IMR-90 (cell line): ENCODE measurements at regions not wholly inside any gene's neighbourhood (a gene's known extent, or its start where the extent isn't known, plus 50 kb on each side); places are given as distances from the start of the nearest gene placed in this dataset.

Experiments
- ATAC-seq: fragments of 200-7000 bp; cut with Tn5 transposase; 2 replicates; pipeline ENCODE4 v1.9.1; 2020; ENCODE audit warnings: low read depth, mild to moderate bottlenecking, moderate library complexity
- BruUV-seq: library from RNA; stranded (reverse); fragments of 400-500 nt; replicated peaks from 2 replicates; lab custom pipeline; 2021; lab: Mats Ljungman, UMichigan
- CTCF ChIA-PET: fragments of 300-600 bp; formaldehyde crosslinking; extraction: SDS; loops from one replicate; lab custom pipeline; 2021; ENCODE audit warnings: antibody characterized with exemption; lab: Yijun Ruan, JAX
- POLR2A ChIA-PET: fragments of 300-600 bp; sonication (Branson Sonifier 250); formaldehyde crosslinking; loops from one replicate; lab custom pipeline; 2022; ENCODE audit warnings: antibody characterized with exemption; ENCODE audit not compliant: unreplicated experiment; lab: Charles Lee
- DNase-seq: peaks from one replicate; pipeline ENCODE4 v3.0.0; 2013
- H2AFZ ChIP-seq: replicated peaks from 2 replicates; pipeline ENCODE3; 2013; ENCODE audit warnings: low read length, mild to moderate bottlenecking; ENCODE audit not compliant: poor library complexity
- H2AK5ac ChIP-seq: 2 replicates; pipeline ENCODE4 v1.6.1; 2013; ENCODE audit warnings: low read depth, low read length, inconsistent platforms
- H2AK9ac ChIP-seq: replicated peaks from 2 replicates; pipeline ENCODE3; 2013; ENCODE audit warnings: mild to moderate bottlenecking, low read depth, low read length, moderate library complexity; ENCODE audit not compliant: poor library complexity
- H2BK120ac ChIP-seq: 2 replicates; pipeline ENCODE4 v1.6.1; 2013; ENCODE audit warnings: low read depth, low read length, inconsistent platforms
- H2BK15ac ChIP-seq: 3 replicates; pipeline ENCODE4 v1.6.1; 2013; ENCODE audit warnings: low read depth, low read length, inconsistent platforms
- H2BK20ac ChIP-seq: 2 replicates; pipeline ENCODE4 v1.6.1; 2013; ENCODE audit warnings: low read depth, mild to moderate bottlenecking, inconsistent platforms, low read length, moderate library complexity
- H2BK5ac ChIP-seq: 2 replicates; pipeline ENCODE4 v1.6.1; 2013; ENCODE audit warnings: mild to moderate bottlenecking, low read depth, low read length, inconsistent platforms; ENCODE audit not compliant: poor library complexity, severe bottlenecking
- H3K14ac ChIP-seq: replicated peaks from 2 replicates; pipeline ENCODE4 v1.6.1; 2013; ENCODE audit warnings: low read depth, low read length, inconsistent platforms
- H3K18ac ChIP-seq: 2 replicates; pipeline ENCODE4 v1.6.1; 2013; ENCODE audit warnings: low read depth, low read length, control low read depth
- H3K23ac ChIP-seq: 2 replicates; pipeline ENCODE4 v1.6.1; 2013; ENCODE audit warnings: low read depth, low read length, inconsistent platforms
- H3K27ac ChIP-seq: 2 replicates; pipeline ENCODE4 v1.5.1; 2013; ENCODE audit warnings: mild to moderate bottlenecking, control low read depth, low read length; ENCODE audit not compliant: insufficient read depth
- H3K27me3 ChIP-seq: 2 replicates; pipeline ENCODE4 v1.6.1; 2013; ENCODE audit warnings: low read length; ENCODE audit not compliant: control insufficient read depth, insufficient read depth
- H3K36me3 ChIP-seq: 2 replicates; pipeline ENCODE4 v1.6.1; 2013; ENCODE audit warnings: low read length, mixed read lengths; ENCODE audit not compliant: control insufficient read depth, insufficient read depth
- H3K4ac ChIP-seq: 2 replicates; pipeline ENCODE4 v1.6.1; 2013; ENCODE audit warnings: low read depth, low read length, inconsistent platforms
- H3K4me1 ChIP-seq: 2 replicates; pipeline ENCODE4 v1.6.1; 2013; ENCODE audit warnings: low read length, mixed read lengths; ENCODE audit not compliant: control insufficient read depth, insufficient read depth
- H3K4me2 ChIP-seq: 2 replicates; pipeline ENCODE4 v1.6.1; 2013; ENCODE audit warnings: low read depth, mild to moderate bottlenecking, control low read depth, low read length, moderate library complexity
- H3K4me3 ChIP-seq: 2 replicates; pipeline ENCODE4 v1.5.1; 2013; ENCODE audit warnings: low read depth, mild to moderate bottlenecking, control low read depth, low read length, moderate library complexity; ENCODE audit not compliant: insufficient read depth
- H3K56ac ChIP-seq: 2 replicates; pipeline ENCODE4 v1.6.1; 2013; ENCODE audit warnings: low read length, inconsistent platforms; ENCODE audit not compliant: insufficient read depth; ENCODE audit errors: extremely low read depth
- H3K79me1 ChIP-seq, 2 experiments: 2 replicates each; pipeline ENCODE4 v1.6.1; 2013; ENCODE audit warnings: low read length in 2 of 2, inconsistent platforms in 1 of 2, low read depth in 1 of 2
- H3K9ac ChIP-seq: 2 replicates; pipeline ENCODE4 v1.6.1; 2013; ENCODE audit warnings: low read depth, low read length, control low read depth
- H3K9me1 ChIP-seq: 2 replicates; pipeline ENCODE4 v1.6.1; 2013; ENCODE audit warnings: low read length, inconsistent platforms; ENCODE audit not compliant: insufficient read depth
- H3K9me3 ChIP-seq: 2 replicates; pipeline ENCODE4 v1.6.1; 2013; ENCODE audit warnings: low read length; ENCODE audit not compliant: control insufficient read depth, insufficient read depth
- H4K20me1 ChIP-seq: 2 replicates; pipeline ENCODE4 v1.6.1; 2013; ENCODE audit warnings: low read length, inconsistent platforms; ENCODE audit not compliant: insufficient read depth
- H4K5ac ChIP-seq: 2 replicates; pipeline ENCODE4 v1.6.1; 2013; ENCODE audit warnings: mild to moderate bottlenecking, low read depth, low read length, control low read depth
- H4K8ac ChIP-seq, 2 experiments: 2 replicates each; pipeline ENCODE4 v1.6.1; 2013; ENCODE audit warnings: low read depth in 2 of 2, low read length in 2 of 2, control low read depth in 1 of 2, inconsistent platforms in 1 of 2
- H4K91ac ChIP-seq: 2 replicates; pipeline ENCODE4 v1.6.1; 2013; ENCODE audit warnings: low read depth, low read length, inconsistent platforms; ENCODE audit not compliant: insufficient read depth
- BHLHE40 ChIP-seq: fragments of 150-350 bp; IDR thresholded peaks from 2 replicates; pipeline ENCODE4 v1.6.1; 2016; ENCODE audit warnings: mild to moderate bottlenecking, low read depth, low read length
- CEBPB ChIP-seq: IDR thresholded peaks from 2 replicates; pipeline ENCODE4 v1.6.1; 2012; ENCODE audit warnings: low read depth, low read length, improper control_type of control experiment
- ELK1 ChIP-seq: fragments of 150-350 bp; IDR thresholded peaks from 2 replicates; pipeline ENCODE4 v1.6.1; 2016; ENCODE audit warnings: low read depth, mild to moderate bottlenecking, low read length, moderate library complexity, borderline replicate concordance
- MAFK ChIP-seq: IDR thresholded peaks from 2 replicates; pipeline ENCODE4 v1.6.1; 2012; ENCODE audit warnings: low read depth, low read length, improper control_type of control experiment
- MAZ ChIP-seq: IDR thresholded peaks from 2 replicates; pipeline ENCODE4 v1.6.1; 2012; ENCODE audit warnings: low read depth, mild to moderate bottlenecking, low read length, improper control_type of control experiment, moderate library complexity, borderline replicate concordance
- MXI1 ChIP-seq: IDR thresholded peaks from 2 replicates; pipeline ENCODE4 v1.6.1; 2012; ENCODE audit warnings: low read depth, mild to moderate bottlenecking, low read length, moderate library complexity, borderline replicate concordance
- NFE2L2 ChIP-seq: fragments of 150-350 bp; IDR thresholded peaks from 2 replicates; pipeline ENCODE4 v1.6.1; 2016; ENCODE audit warnings: low read depth, mild to moderate bottlenecking, low read length
- RFX5 ChIP-seq: IDR thresholded peaks from 2 replicates; pipeline ENCODE4 v1.8.0; 2012; ENCODE audit warnings: low read depth, mild to moderate bottlenecking, low read length, moderate library complexity
- SMC3 ChIP-seq: fragments of 150-350 bp; IDR thresholded peaks from 2 replicates; pipeline ENCODE4 v1.6.1; 2016; ENCODE audit warnings: low read depth, mild to moderate bottlenecking, antibody characterized with exemption, low read length, moderate library complexity
- WGBS, 2 experiments: methylation state at CpG; one replicate each; pipeline versions ENCODE4 v1.1.5 to v1.1.7; 2013; ENCODE audit warnings: missing lambda C conversion rate in 2 of 2; ENCODE audit not compliant: insufficient read length in 1 of 2; ENCODE audit errors: extremely low coverage in 2 of 2; 5-methylcytosine and 5-hydroxymethylcytosine counted together
- dilution Hi-C: fragments of 300-500 bp; cut with HindIII; formaldehyde crosslinking; loops from one replicate; pipeline ENCODE4 v1.14.3; 2018; ENCODE audit warnings: low sequenced_read_pairs; ENCODE audit not compliant: unreplicated experiment
- in situ Hi-C: fragments of 300-500 bp; cut with MboI; formaldehyde crosslinking; loops from 3 replicates; pipeline ENCODE4 v1.14.3; 2019; ENCODE audit warnings: low sequenced_read_pairs, inconsistent platforms, mixed read lengths
- intact Hi-C: fragments of 100-400 bp; cut with micrococcal nuclease; formaldehyde crosslinking; loops from 2 replicates; pipeline ENCODE4 v1.10.0; 2022
- TF ChIP-seq, protein P1 (sequence below): conservative IDR thresholded peaks from 2 replicates; pipeline ENCODE4 v1.5.1; 2012; ENCODE audit warnings: mild to moderate bottlenecking, low read depth, low read length, improper control_type of control experiment

DNA sequence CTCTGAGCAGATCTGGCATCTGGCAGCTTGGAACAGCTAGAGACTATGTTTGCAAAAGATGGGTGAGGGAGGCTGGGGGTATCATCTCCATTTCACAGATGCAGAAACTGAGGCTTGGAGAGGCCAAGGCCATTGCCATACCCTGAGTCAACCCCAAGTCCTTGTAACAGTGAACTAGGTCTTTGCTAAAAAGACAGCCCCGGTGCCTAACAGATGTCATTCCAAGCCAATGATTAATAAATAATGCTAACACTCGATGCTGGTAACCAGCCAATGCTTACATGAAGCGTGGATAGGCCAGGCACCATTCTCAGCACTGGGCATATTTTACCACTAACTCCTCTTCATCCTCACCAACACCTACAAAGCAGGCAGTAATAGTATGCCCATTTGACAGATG is 164.0 kb downstream of the MN1 start:
- dilution Hi-C loops = no loop called here
- H3K79me1 ChIP-seq = no peaks in the 10 kb centered on the region
- H2AFZ ChIP-seq = no peak overlapping the region
- CTCF ChIA-PET = no interaction called here
- H3K9ac ChIP-seq = no peak overlapping the region
- no peak overlapping the region for H2BK15ac ChIP-seq
- no peak overlapping the region for H2BK20ac ChIP-seq
- H2BK120ac ChIP-seq = no peak overlapping the region
- no peak overlapping the region for H3K23ac ChIP-seq
- H3K56ac ChIP-seq = no peak overlapping the region
- DNase-seq (peak; percentile 28), ATAC-seq (peak; percentile 21; the same call in 1 of the 2 replicates)
- no peak overlapping the region for H2AK5ac ChIP-seq
- H3K27me3 ChIP-seq = peaks cover 45% of the 10 kb centered on the region
- no peaks in the 10 kb centered on the region for H3K9me3 ChIP-seq
- H2BK5ac ChIP-seq = no peak overlapping the region
- no peak overlapping the region for H4K8ac ChIP-seq
- no peak overlapping the region for H4K91ac ChIP-seq
- in situ Hi-C loops = no loop called here
- H4K5ac ChIP-seq = no peak overlapping the region
- H3K14ac ChIP-seq = no peak overlapping the region
- no peak overlapping the region for H3K4ac ChIP-seq
- no peaks in the 10 kb centered on the region for H4K20me1 ChIP-seq
- H2AK9ac ChIP-seq = no peak overlapping the region
- POLR2A ChIA-PET = no interaction called here
- peaks cover 2% of the 10 kb centered on the region; the same call in 1 of the 2 replicates for H3K4me1 ChIP-seq
- WGBS, 2 experiments = 17% methylated on average over 1 of the region's 3 CpGs; no CpG with 5 or more reads in 1 of the 2 experiments
- H3K27ac ChIP-seq = no peak overlapping the region
- intact Hi-C loops = no loop called here
- no peak overlapping the region for H3K18ac ChIP-seq
- H3K9me1 ChIP-seq = no peaks in the 10 kb centered on the region
- TF ChIP-seq BHLHE40 (no peak), MAFK (no peak), NFE2L2 (no peak), SMC3 (no peak), ELK1 (no peak), CEBPB (no peak), MXI1 (no peak), RFX5 (no peak), MAZ (no peak)
- TF ChIP-seq, protein P1, sequence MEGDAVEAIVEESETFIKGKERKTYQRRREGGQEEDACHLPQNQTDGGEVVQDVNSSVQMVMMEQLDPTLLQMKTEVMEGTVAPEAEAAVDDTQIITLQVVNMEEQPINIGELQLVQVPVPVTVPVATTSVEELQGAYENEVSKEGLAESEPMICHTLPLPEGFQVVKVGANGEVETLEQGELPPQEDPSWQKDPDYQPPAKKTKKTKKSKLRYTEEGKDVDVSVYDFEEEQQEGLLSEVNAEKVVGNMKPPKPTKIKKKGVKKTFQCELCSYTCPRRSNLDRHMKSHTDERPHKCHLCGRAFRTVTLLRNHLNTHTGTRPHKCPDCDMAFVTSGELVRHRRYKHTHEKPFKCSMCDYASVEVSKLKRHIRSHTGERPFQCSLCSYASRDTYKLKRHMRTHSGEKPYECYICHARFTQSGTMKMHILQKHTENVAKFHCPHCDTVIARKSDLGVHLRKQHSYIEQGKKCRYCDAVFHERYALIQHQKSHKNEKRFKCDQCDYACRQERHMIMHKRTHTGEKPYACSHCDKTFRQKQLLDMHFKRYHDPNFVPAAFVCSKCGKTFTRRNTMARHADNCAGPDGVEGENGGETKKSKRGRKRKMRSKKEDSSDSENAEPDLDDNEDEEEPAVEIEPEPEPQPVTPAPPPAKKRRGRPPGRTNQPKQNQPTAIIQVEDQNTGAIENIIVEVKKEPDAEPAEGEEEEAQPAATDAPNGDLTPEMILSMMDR = no peak
- no TSS peak for BruUV-seq
- H3K36me3 ChIP-seq = no peaks in the 10 kb centered on the region
- H3K4me3 ChIP-seq = no peak overlapping the region
- no peak overlapping the region for H3K4me2 ChIP-seq
